B cell (primary cell): ENCODE measurements at regions not wholly inside any gene's neighbourhood (a gene's known extent, or its start where the extent isn't known, plus 50 kb on each side); places are given as distances from the start of the nearest gene placed in this dataset.

ENCODE experiments used
- EZH2 ChIP-seq: IDR thresholded peaks from 2 replicates; pipeline ENCODE4 v1.6.1; 2012; ENCODE audit warnings: borderline replicate concordance, low read depth, mild to moderate bottlenecking, moderate library complexity, low read length; ENCODE audit not compliant: insufficient read depth, poor library complexity, severe bottlenecking
- TF ChIP-seq, protein P1 (sequence below): fragments of 200-600 bp; IDR thresholded peaks from one replicate; pipeline ENCODE4 v1.8.0; 2022; ENCODE audit warnings: antibody characterized with exemption, mild to moderate bottlenecking

DNA sequence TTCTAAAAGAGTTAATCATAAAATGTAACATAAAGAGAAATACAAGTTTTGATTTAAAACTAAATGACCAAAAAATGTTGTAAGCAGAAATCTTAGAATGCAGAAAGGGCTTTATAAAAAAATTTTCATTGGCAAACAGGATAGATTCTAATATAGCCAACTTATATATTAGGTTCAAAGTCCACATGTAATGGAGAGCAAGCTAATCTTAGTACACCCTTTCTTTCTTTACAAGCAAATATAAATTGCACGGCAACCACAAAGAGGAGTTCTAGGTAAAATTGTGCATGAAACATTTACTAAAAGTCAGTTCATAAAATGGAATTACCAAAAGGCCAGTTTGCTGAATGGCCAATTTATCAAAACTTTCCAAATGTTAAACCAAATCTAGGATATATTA lies 130.6 kb downstream of the NOL4 start:
- TF ChIP-seq, protein P1, sequence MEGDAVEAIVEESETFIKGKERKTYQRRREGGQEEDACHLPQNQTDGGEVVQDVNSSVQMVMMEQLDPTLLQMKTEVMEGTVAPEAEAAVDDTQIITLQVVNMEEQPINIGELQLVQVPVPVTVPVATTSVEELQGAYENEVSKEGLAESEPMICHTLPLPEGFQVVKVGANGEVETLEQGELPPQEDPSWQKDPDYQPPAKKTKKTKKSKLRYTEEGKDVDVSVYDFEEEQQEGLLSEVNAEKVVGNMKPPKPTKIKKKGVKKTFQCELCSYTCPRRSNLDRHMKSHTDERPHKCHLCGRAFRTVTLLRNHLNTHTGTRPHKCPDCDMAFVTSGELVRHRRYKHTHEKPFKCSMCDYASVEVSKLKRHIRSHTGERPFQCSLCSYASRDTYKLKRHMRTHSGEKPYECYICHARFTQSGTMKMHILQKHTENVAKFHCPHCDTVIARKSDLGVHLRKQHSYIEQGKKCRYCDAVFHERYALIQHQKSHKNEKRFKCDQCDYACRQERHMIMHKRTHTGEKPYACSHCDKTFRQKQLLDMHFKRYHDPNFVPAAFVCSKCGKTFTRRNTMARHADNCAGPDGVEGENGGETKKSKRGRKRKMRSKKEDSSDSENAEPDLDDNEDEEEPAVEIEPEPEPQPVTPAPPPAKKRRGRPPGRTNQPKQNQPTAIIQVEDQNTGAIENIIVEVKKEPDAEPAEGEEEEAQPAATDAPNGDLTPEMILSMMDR: no peak
- no peak for TF ChIP-seq EZH2
